HepG2 (cell line): ENCODE measurements at regions not wholly inside any gene's neighbourhood (a gene's known extent, or its start where the extent isn't known, plus 50 kb on each side); places are given as distances from the start of the nearest gene placed in this dataset.

Experiments used
- ATAC-seq: fragments of 200-7000 bp; cut with Tn5 transposase; 3 replicates; pipeline ENCODE4 v1.9.1; 2020; ENCODE audit warnings: mild to moderate bottlenecking, moderate library complexity
- BruUV-seq: library from RNA; stranded (reverse); fragments of 400-500 nt; replicated peaks from 2 replicates; lab custom pipeline; 2021; lab: Mats Ljungman, UMichigan
- CTCF ChIA-PET: fragments of 300-600 bp; formaldehyde crosslinking; extraction: SDS; loops from one replicate; lab custom pipeline; 2021; ENCODE audit warnings: low total read pairs, inconsistent platforms, low intra/inter-chr PET ratio; lab: Yijun Ruan, JAX
- POLR2A ChIA-PET: fragments of 350-600 bp; sonication (Branson Sonifier 250); formaldehyde crosslinking; loops from one replicate; lab custom pipeline; 2020; ENCODE audit warnings: antibody characterized with exemption, inconsistent platforms; lab: Yijun Ruan, JAX
- DNase-seq: peaks from one replicate; pipeline ENCODE4 v3.0.0-alpha.2; 2015; ENCODE audit warnings: low spot score
- FAIRE-seq: peaks from 3 replicates; lab custom pipeline; 2011; peaks lifted over from hg19 to GRCh38; lab: Jason Lieb, UNC
- H2AFZ ChIP-seq: one replicate; pipeline ENCODE4 v1.6.1; 2011; ENCODE audit warnings: low read length, inconsistent platforms
- H3K27ac ChIP-seq: fragments of 300-600 bp; 3 replicates; pipeline ENCODE4 v1.8.0; 2011; ENCODE audit warnings: mixed run types, mild to moderate bottlenecking, mixed read lengths, low read length, inconsistent platforms; ENCODE audit not compliant: insufficient read depth; ENCODE audit errors: extremely low read length
- H3K27me3 ChIP-seq, 2 experiments: fragments of 200-600 bp in 1 of 2; 2 replicates in 1 of 2; 3 replicates in 1 of 2; pipeline versions ENCODE4 v1.6.0 to v1.8.0; 2011; ENCODE audit warnings: low read length in 2 of 2, mild to moderate bottlenecking in 2 of 2, moderate library complexity in 2 of 2, inconsistent platforms in 1 of 2; ENCODE audit not compliant: insufficient read depth in 2 of 2, control insufficient read depth in 1 of 2
- H3K36me3 ChIP-seq, 2 experiments: fragments of 200-600 bp in 1 of 2; replicated peaks in 1 of 2; 2 replicates in 1 of 2; 3 replicates in 1 of 2; pipeline versions ENCODE4 v1.5.1 to v1.8.0; 2011; ENCODE audit warnings: low read length in 2 of 2, inconsistent platforms in 1 of 2; ENCODE audit not compliant: insufficient read depth in 2 of 2, control insufficient read depth in 1 of 2
- H3K4me1 ChIP-seq: 2 replicates; pipeline ENCODE4 v1.5.1; 2012; ENCODE audit warnings: low read length, inconsistent platforms; ENCODE audit not compliant: insufficient read depth
- H3K4me2 ChIP-seq: 2 replicates; pipeline ENCODE4 v1.6.0; 2011; ENCODE audit warnings: low read depth, low read length, inconsistent platforms
- H3K4me3 ChIP-seq, 3 experiments: fragments of 200-600 bp in 1 of 3; sonication (generic), shearing (Covaris generic) in 1 of 3; replicated peaks in 1 of 3; 2 replicates each; pipeline ENCODE4 v1.5.1; 2011 to 2016; ENCODE audit warnings: low read length in 3 of 3, inconsistent platforms in 2 of 3, low read depth in 2 of 3, mild to moderate bottlenecking in 2 of 3, control low read depth in 1 of 3, mixed read lengths in 1 of 3; ENCODE audit not compliant: insufficient read depth in 1 of 3
- H3K79me2 ChIP-seq: one replicate; pipeline ENCODE4 v1.6.1; 2011; ENCODE audit warnings: low read length, inconsistent platforms; ENCODE audit not compliant: insufficient read depth
- H3K9ac ChIP-seq: 2 replicates; pipeline ENCODE4 v1.6.0; 2011; ENCODE audit warnings: mild to moderate bottlenecking, low read depth, low read length, inconsistent platforms; ENCODE audit not compliant: insufficient read depth
- H3K9me3 ChIP-seq: 2 replicates; pipeline ENCODE4 v1.5.1; 2012; ENCODE audit warnings: mild to moderate bottlenecking, low read length
- H4K20me1 ChIP-seq: 2 replicates; pipeline ENCODE4 v1.6.0; 2011; ENCODE audit warnings: inconsistent platforms, mild to moderate bottlenecking, low read length, moderate library complexity; ENCODE audit not compliant: insufficient read depth
- FOXP4 ChIP-seq: sonication (generic); formaldehyde crosslinking; IDR thresholded peaks from 2 replicates; pipeline ENCODE4 v1.4.0; 2020; ENCODE audit warnings: missing genetic modification reagents
- KAT7 ChIP-seq: IDR thresholded peaks from 2 replicates; pipeline ENCODE4 v1.6.1; 2018; ENCODE audit warnings: borderline replicate concordance, missing compliant biosample characterization
- NFYB ChIP-seq: sonication (generic); formaldehyde crosslinking; IDR thresholded peaks from 2 replicates; pipeline ENCODE4 v1.4.0; 2020; ENCODE audit warnings: missing genetic modification reagents
- POGK ChIP-seq: sonication (generic); formaldehyde crosslinking; conservative IDR thresholded peaks from 2 replicates; pipeline ENCODE4 v1.8.0; 2022; ENCODE audit warnings: mild to moderate bottlenecking, moderate library complexity, missing genetic modification reagents
- PTBP1 ChIP-seq: fragments of 200-400 bp; formaldehyde crosslinking; IDR thresholded peaks from 2 replicates; pipeline ENCODE4 v1.6.1; 2018; ENCODE audit warnings: low read length, low read depth; ENCODE audit not compliant: poor library complexity, severe bottlenecking
- RARA ChIP-seq: IDR thresholded peaks from 2 replicates; pipeline ENCODE4 v1.6.1; 2016; ENCODE audit warnings: missing genetic modification reagents, missing compliant biosample characterization
- SP4 ChIP-seq: sonication (generic); formaldehyde crosslinking; IDR thresholded peaks from 2 replicates; pipeline ENCODE4 v1.8.1; 2023; ENCODE audit warnings: mild to moderate bottlenecking, missing genetic modification reagents
- TARDBP ChIP-seq: sonication (generic); formaldehyde crosslinking; IDR thresholded peaks from 2 replicates; pipeline ENCODE4 v1.8.0; 2022; ENCODE audit warnings: mild to moderate bottlenecking, missing genetic modification reagents
- ZNF24 ChIP-seq: fragments of 450-650 bp; IDR thresholded peaks from 2 replicates; pipeline ENCODE4 v1.6.1; 2017; ENCODE audit warnings: antibody characterized with exemption, mild to moderate bottlenecking
- WGBS: methylation state at CpG from one replicate; pipeline ENCODE4 v1.1.6; 2017; ENCODE audit warnings: low lambda C conversion rate; 5-methylcytosine and 5-hydroxymethylcytosine counted together
- in situ Hi-C: cut with HindIII; loops from 2 replicates; pipeline ENCODE4 v1.10.0; 2017; ENCODE audit warnings: low pct_unique_long_range_greater_than_20kb; ENCODE audit not compliant: extremely low pct_ligation_motif_present
- intact Hi-C: fragments of 100-400 bp; cut with micrococcal nuclease; formaldehyde crosslinking; loops from one replicate; pipeline ENCODE4 v1.10.0; 2022; ENCODE audit not compliant: unreplicated experiment
- TF ChIP-seq, protein P1 (sequence below): sonication (generic); formaldehyde crosslinking; IDR thresholded peaks from 2 replicates; pipeline ENCODE4 v1.5.0; 2020; ENCODE audit warnings: missing genetic modification reagents

DNA sequence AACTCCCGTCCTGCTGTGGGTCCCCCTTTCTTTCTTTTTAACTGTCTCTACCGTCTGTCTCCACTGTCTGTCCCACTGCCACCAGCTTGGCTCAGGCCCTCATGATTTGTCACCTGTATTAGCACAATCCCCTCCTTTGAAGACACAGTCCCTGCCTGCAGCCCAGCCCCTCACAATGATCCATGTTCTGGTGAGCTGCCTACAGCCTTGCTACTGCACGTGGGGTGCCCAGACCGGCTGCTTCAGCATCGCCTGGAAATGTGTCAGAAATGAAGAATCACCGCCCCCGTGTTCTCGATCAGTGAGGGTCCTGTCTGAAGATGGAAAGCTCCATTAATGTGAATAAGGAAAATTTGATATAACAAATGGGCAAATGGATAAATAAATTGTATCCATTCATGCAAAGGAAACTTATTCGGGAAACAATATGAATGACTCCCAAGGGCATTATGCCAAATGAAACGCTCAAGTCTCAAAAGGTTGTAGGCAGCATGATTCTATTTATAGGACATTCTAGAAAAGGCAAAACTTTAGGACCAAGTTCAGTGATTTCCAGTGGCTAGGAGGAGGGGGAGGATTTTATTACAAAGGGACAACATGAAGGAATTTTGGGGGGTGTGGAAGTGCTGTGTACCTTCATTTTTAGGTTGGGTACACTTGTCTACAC lies 59.4 kb upstream of the CD83 start:
- ATAC-seq (no peak), DNase-seq (no peak), FAIRE-seq (no peak)
- no TSS peak for BruUV-seq
- Histone ChIP-seq H3K4me2 (no peak overlapping the region), H3K27me3 (peaks cover 0 to 19% of the 10 kb centered on the region in 2 experiments; a peak in 3 of 5 replicates), H3K9ac (no peak overlapping the region)
- intact Hi-C loops = no loop called here
- POLR2A ChIA-PET = no interaction called here
- WGBS = 37% methylated on average over 10 of the region's 10 CpGs
- in situ Hi-C loops = loop anchor here (10.0 kb wide), 1 partner anchor 263 kb away; no protein-coding TSS in a partner anchor
- TF ChIP-seq SP4 (CRISPR knock-in tag) (no peak), PTBP1 (no peak), NFYB (CRISPR knock-in tag) (no peak), TARDBP (no peak)
- TF ChIP-seq, protein P1, sequence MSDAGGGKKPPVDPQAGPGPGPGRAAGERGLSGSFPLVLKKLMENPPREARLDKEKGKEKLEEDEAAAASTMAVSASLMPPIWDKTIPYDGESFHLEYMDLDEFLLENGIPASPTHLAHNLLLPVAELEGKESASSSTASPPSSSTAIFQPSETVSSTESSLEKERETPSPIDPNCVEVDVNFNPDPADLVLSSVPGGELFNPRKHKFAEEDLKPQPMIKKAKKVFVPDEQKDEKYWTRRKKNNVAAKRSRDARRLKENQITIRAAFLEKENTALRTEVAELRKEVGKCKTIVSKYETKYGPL (CRISPR knock-in tag) = no peak
- TF ChIP-seq, all 625 proteins: peak for 0
- H3K27ac ChIP-seq = no peak overlapping the region
- H3K36me3 ChIP-seq = no peaks in the 10 kb centered on the region
- no peak overlapping the region for H3K4me3 ChIP-seq
- no peaks in the 10 kb centered on the region for H3K4me1 ChIP-seq
- H2AFZ ChIP-seq = no peak overlapping the region
- H3K9me3 ChIP-seq = no peaks in the 10 kb centered on the region
- CTCF ChIA-PET = no interaction called here
- H3K79me2 ChIP-seq = no peaks in the 10 kb centered on the region
- no peaks in the 10 kb centered on the region for H4K20me1 ChIP-seq

DNA sequence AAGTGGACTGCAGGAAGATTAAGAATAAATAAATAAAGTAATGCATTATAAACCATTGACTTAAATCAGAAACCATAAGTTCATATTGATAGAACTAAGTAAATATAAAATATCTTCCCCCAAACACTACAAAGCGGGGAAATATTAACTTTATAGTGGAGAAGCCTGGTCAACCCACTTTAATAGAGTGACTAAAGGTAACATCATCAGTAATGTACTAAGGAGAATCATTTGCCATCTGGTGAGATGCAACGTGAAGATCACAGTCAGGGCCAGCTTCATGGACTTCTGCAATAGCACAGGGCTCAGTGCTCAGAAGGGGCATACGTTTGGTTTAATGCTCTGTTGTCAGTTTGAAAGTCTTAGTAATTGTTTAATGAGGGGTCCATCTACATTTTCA lies 58.8 kb upstream of the CD83 start:
- no TSS peak for BruUV-seq
- FAIRE-seq = no peak
- CTCF ChIA-PET = no interaction called here
- no peak for ATAC-seq
- POLR2A ChIA-PET = no interaction called here
- intact Hi-C loops = no loop called here
- in situ Hi-C loops = loop anchor here (10.0 kb wide), 1 partner anchor 264 kb away; no protein-coding TSS in a partner anchor
- H3K4me3 ChIP-seq = no peak overlapping the region
- no peaks in the 10 kb centered on the region for H4K20me1 ChIP-seq
- no peaks in the 10 kb centered on the region for H3K4me1 ChIP-seq
- H3K27me3 ChIP-seq = peaks cover 0 to 19% of the 10 kb centered on the region in 2 experiments; a peak in 3 of 5 replicates
- 10% methylated on average over 3 of the region's 3 CpGs for WGBS
- H3K9ac ChIP-seq = no peak overlapping the region
- H3K36me3 ChIP-seq = no peaks in the 10 kb centered on the region
- H3K9me3 ChIP-seq = no peaks in the 10 kb centered on the region
- H3K4me2 ChIP-seq = no peak overlapping the region
- no peak for DNase-seq
- H2AFZ ChIP-seq = no peak overlapping the region
- no peak for TF ChIP-seq FOXP4 (CRISPR knock-in tag)
- no peak for TF ChIP-seq POGK
- TF ChIP-seq RARA = no peak
- TF ChIP-seq KAT7 (CRISPR knock-in tag) = no peak
- TF ChIP-seq ZNF24 = no peak
- H3K79me2 ChIP-seq = no peaks in the 10 kb centered on the region
- H3K27ac ChIP-seq = no peak overlapping the region
